ENCODE measurements at regions not wholly inside any gene's neighbourhood (a gene's known extent, or its start where the extent isn't known, plus 50 kb on each side); places are given as distances from the start of the nearest gene placed in this dataset.
A peak's percentile ranks its signal among the peaks of the same experiment; 100 is the strongest.

DNA sequence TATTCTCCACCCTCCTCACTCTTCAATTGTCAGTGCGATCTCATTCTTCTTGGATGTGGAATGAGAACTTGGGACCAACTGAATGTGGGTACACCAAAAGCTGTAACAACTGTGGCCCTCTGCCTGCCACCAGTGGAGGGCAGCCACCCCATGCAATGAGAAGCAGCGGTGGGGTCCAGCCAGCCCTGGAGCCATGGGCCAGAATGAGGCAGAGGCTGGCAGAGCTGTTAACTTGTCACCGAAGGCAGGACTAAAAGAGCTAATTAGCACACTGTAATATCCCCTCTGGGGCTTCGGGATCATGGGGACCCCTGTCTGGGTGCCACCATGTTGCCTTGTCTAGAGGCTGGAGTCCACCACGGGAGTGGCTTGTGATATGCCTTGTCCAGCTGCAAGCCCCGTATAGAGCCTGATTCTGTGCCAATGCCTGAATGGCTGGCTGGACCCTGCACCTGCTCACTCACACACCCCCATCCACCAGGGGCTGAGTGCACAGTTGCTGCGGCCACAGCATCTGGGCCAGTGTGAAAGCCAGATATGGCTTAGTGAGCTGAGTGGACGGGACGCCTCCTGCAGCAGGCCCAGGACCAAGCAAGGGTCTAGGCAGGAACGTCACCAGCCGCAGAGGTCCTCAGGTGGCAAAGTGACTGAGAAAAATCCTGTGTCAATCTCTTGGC, 680.5 kb downstream of the DSC3 start:
- intact Hi-C loops (cut with DNase I), result no loop called here
- H3K4me1 ChIP-seq, result no peaks in the 10 kb centered on the region
- no peak overlapping the region for H3K27ac ChIP-seq
- DNase-seq (peak in 1 of 5 donors; percentile 41), ATAC-seq (no peak)
- H3K27me3 ChIP-seq, result no peaks in the 10 kb centered on the region
- H3K4me3 ChIP-seq, result no peak overlapping the region
- no peak for TF ChIP-seq POLR2A (IDR thresholded peaks at IDR 0.05)
- TF ChIP-seq, protein P1, sequence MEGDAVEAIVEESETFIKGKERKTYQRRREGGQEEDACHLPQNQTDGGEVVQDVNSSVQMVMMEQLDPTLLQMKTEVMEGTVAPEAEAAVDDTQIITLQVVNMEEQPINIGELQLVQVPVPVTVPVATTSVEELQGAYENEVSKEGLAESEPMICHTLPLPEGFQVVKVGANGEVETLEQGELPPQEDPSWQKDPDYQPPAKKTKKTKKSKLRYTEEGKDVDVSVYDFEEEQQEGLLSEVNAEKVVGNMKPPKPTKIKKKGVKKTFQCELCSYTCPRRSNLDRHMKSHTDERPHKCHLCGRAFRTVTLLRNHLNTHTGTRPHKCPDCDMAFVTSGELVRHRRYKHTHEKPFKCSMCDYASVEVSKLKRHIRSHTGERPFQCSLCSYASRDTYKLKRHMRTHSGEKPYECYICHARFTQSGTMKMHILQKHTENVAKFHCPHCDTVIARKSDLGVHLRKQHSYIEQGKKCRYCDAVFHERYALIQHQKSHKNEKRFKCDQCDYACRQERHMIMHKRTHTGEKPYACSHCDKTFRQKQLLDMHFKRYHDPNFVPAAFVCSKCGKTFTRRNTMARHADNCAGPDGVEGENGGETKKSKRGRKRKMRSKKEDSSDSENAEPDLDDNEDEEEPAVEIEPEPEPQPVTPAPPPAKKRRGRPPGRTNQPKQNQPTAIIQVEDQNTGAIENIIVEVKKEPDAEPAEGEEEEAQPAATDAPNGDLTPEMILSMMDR (IDR thresholded peaks at IDR 0.05), result no peak
- WGBS, 4 donors, result 86 to 94% (median 89%) methylated on average over 5 to 11 of the region's 11 CpGs
- no peaks in the 10 kb centered on the region for H3K36me3 ChIP-seq
- H3K9me3 ChIP-seq, result no peaks in the 10 kb centered on the region

DNA sequence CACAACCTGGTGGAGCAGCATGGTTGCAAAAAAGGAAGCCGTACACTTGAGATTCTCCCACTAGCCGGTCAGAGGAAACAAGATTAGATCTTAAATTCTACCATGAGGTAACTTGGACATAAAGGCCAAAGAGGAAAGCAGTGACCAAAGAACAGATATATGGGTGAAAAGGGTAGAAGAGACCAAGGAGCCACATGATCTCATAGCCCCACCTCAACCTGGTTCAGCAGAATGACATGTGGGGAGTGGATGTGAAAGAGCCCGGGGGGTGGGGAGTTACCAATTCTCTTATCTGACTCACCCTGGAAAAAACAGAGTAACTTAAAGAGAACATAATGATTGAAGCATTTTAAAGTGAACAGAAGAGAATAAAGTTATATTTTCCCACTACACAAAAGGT, 683.0 kb downstream of the DSC3 start:
- Histone ChIP-seq H3K36me3 (no peaks in the 10 kb centered on the region), H3K27me3 (no peaks in the 10 kb centered on the region), H3K4me3 (no peak overlapping the region), H3K9me3 (no peaks in the 10 kb centered on the region), H3K4me1 (no peaks in the 10 kb centered on the region), H3K27ac (no peak overlapping the region)
- DNase-seq (no peak), ATAC-seq (no peak)
- intact Hi-C loops (cut with DNase I), result no loop called here
- WGBS, 4 donors, result 62 to 71% (median 67%) methylated on average over 3 of the region's 3 CpGs
- TF ChIP-seq, protein P1 (IDR thresholded peaks at IDR 0.05), result no peak
- TF ChIP-seq POLR2A (IDR thresholded peaks at IDR 0.05), result no peak

DNA sequence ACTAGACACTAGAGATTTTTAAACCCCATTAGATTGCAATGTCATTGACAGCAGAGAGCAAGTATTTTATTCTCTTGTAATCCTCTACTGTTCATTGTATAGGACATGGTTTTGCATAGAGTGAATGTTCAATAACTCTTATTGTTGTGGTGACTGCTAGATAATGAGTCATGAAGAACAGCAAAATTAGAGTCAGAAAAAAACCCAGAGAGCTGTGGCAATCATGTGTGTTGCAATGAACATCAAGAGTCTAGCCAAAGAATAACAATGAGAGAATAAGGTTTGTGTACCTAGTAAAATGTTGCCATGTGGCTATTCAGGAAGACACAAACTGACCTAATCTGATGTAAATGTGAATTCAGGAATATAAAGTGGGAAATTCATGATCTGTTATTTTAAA, 684.0 kb downstream of the DSC3 start:
- no peaks in the 10 kb centered on the region for H3K9me3 ChIP-seq
- no peak for DNase-seq
- no peaks in the 10 kb centered on the region for H3K27me3 ChIP-seq
- no peaks in the 10 kb centered on the region for H3K4me1 ChIP-seq
- TF ChIP-seq, protein P1 (IDR thresholded peaks at IDR 0.05), result no peak
- TF ChIP-seq POLR2A (IDR thresholded peaks at IDR 0.05), result no peak
- no peak for ATAC-seq
- H3K4me3 ChIP-seq, result no peak overlapping the region
- no peaks in the 10 kb centered on the region for H3K36me3 ChIP-seq
- intact Hi-C loops (cut with DNase I), result no loop called here
- H3K27ac ChIP-seq, result no peak overlapping the region

DNA sequence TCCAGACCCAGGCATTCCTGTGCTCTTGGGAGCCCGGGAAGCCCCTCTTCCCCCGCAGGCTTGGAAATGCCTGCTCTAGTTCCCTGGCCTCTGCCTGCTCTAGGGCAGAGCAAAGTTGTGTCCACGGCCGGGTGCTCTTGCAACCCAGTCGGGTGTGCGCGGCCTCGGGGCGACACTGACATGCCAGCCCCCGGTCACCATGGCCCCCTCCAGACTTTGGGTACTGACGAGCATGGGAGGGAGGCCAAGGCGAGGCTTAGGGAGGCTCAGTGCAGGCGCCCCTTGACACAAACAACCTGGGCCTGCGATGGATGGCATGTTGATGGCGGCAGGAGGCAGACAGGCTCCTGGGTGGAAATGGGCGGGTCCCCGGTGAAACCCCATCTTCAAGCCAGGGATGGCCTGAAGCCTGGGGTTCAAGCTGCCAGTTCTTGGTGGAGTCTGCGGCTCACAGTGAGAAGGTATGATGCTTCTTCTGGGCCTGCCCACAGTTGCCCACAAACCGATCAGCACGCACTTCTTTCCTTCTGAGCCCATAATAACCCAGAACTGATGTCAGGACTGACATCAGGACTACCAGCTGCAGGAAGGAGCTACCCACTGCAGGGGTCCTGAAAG, 689.9 kb downstream of the DSC3 start:
- intact Hi-C loops (cut with DNase I), result no loop called here
- WGBS, 4 donors, result 88 to 96% (median 94%) methylated on average over 14 to 20 of the region's 20 CpGs
- DNase-seq (no peak), ATAC-seq (no peak)
- H3K4me3 ChIP-seq, result no peak overlapping the region
- TF ChIP-seq, protein P1 (IDR thresholded peaks at IDR 0.05), result no peak
- no peak for TF ChIP-seq POLR2A (IDR thresholded peaks at IDR 0.05)
- H3K36me3 ChIP-seq, result no peaks in the 10 kb centered on the region
- H3K9me3 ChIP-seq, result no peaks in the 10 kb centered on the region
- H3K27ac ChIP-seq, result no peak overlapping the region
- H3K4me1 ChIP-seq, result no peaks in the 10 kb centered on the region
- H3K27me3 ChIP-seq, result no peaks in the 10 kb centered on the region

All from heart left ventricle (tissue), 16 donors.